ENCODE measurements at regions not wholly inside any gene's neighbourhood (a gene's known extent, or its start where the extent isn't known, plus 50 kb on each side); places are given as distances from the start of the nearest gene placed in this dataset.

DNA sequence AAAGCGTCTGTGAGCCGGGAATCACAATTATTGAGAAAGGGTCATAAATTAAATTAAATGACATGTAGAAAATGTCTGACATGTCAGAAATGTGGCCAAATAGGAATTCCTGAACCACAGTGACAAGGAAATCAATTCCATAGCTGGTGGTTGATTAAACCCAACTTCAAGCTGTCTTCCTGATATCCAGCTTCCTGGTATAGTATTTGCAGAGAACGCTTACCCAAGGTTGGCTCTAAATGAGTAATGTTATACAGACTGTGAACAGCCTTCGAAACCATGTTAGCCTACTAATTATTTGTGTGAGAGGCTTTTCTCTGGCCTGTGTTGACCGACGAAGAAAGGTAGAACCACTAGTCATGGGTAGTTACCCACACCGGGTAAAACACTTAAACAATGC is 347.2 kb downstream of the RFC3 start (continued):
- TF ChIP-seq RFX5 (IDR thresholded peaks at IDR 0.05; ENCODE audit: low read depth, low read length): no peak

DNA sequence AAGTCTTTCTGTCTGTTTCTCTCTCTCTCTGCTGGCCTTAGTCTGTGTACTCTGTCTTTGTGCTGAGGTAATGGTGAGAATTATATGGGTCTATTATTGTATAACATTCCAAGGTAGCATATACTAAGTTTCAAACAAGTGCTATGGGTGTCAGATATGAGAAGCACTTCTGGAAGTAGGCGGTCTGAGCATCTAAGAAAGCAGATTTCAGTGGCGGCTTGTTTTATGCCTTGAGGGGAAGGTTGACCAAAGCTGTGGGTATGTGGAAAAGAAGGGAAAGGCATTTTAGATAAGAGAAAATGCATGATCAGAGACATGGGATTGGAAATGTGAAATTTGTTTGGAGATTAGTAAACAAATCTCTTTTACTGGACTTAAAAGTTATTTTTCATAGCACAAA is 348.5 kb downstream of the RFC3 start:
- in situ Hi-C loops (cut with MboI; ENCODE audit: low sequenced_read_pairs) (no loop called here), intact Hi-C loops (cut with micrococcal nuclease) (no loop called here), dilution Hi-C loops (cut with HindIII; ENCODE audit: low sequenced_read_pairs, unreplicated experiment) (no loop called here)
- no TSS peak for BruUV-seq (replicated peaks)
- no peaks in the 10 kb centered on the region for H4K20me1 ChIP-seq (ENCODE audit: insufficient read depth, low read length)
- no peak for DNase-seq
- no peaks in the 10 kb centered on the region for H3K9me1 ChIP-seq (ENCODE audit: insufficient read depth, low read length)
- no peak overlapping the region for H4K5ac ChIP-seq (ENCODE audit: low read depth, low read length)
- H4K91ac ChIP-seq (ENCODE audit: insufficient read depth, low read depth, low read length): no peak overlapping the region
- H2BK5ac ChIP-seq (ENCODE audit: low read depth, low read length, poor library complexity, severe bottlenecking): no peak overlapping the region
- ChIA-PET CTCF (no interaction called here), POLR2A (ENCODE audit: unreplicated experiment) (no interaction called here)
- H3K4me2 ChIP-seq (ENCODE audit: low read depth, low read length): no peak overlapping the region
- no peak overlapping the region for H3K27ac ChIP-seq (ENCODE audit: insufficient read depth, low read length)
- H3K9me3 ChIP-seq (ENCODE audit: control insufficient read depth, insufficient read depth, low read length): no peaks in the 10 kb centered on the region
- ATAC-seq (ENCODE audit: low read depth): no peak
- H2AK9ac ChIP-seq (replicated peaks; ENCODE audit: low read depth, low read length, poor library complexity): no peak overlapping the region
- no peak overlapping the region for H3K9ac ChIP-seq (ENCODE audit: low read depth, low read length)
- TF ChIP-seq, protein P1, sequence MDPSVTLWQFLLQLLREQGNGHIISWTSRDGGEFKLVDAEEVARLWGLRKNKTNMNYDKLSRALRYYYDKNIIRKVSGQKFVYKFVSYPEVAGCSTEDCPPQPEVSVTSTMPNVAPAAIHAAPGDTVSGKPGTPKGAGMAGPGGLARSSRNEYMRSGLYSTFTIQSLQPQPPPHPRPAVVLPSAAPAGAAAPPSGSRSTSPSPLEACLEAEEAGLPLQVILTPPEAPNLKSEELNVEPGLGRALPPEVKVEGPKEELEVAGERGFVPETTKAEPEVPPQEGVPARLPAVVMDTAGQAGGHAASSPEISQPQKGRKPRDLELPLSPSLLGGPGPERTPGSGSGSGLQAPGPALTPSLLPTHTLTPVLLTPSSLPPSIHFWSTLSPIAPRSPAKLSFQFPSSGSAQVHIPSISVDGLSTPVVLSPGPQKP (IDR thresholded peaks at IDR 0.05; ENCODE audit: borderline replicate concordance, low read depth, low read length): no peak
- TF ChIP-seq MAZ (IDR thresholded peaks at IDR 0.05; ENCODE audit: borderline replicate concordance, low read depth, low read length) (no peak), SMC3 (IDR thresholded peaks at IDR 0.05; ENCODE audit: low read depth, low read length) (no peak), CEBPB (IDR thresholded peaks at IDR 0.05; ENCODE audit: low read depth, low read length) (no peak)
- H2BK15ac ChIP-seq (ENCODE audit: low read depth, low read length): no peak overlapping the region
- no peaks in the 10 kb centered on the region for H3K27me3 ChIP-seq (ENCODE audit: control insufficient read depth, insufficient read depth, low read length)
- H3K18ac ChIP-seq (ENCODE audit: low read depth, low read length): no peak overlapping the region
- WGBS, 2 experiments (ENCODE audit: extremely low coverage in 2 of 2, insufficient read length in 1 of 2): 100% methylated on average over 1 of the region's 2 CpGs; no CpG with 5 or more reads in 1 of the 2 experiments
- H3K14ac ChIP-seq (replicated peaks; ENCODE audit: low read depth, low read length): no peak overlapping the region
- peaks cover 6% of the 10 kb centered on the region; the same call in 1 of the 2 replicates for H3K4me1 ChIP-seq (ENCODE audit: control insufficient read depth, insufficient read depth, low read length)
- H3K4ac ChIP-seq (ENCODE audit: low read depth, low read length): no peak overlapping the region
- no peak overlapping the region for H3K4me3 ChIP-seq (ENCODE audit: insufficient read depth, low read depth, low read length)
- no peak overlapping the region for H2BK120ac ChIP-seq (ENCODE audit: low read depth, low read length)
- no peak overlapping the region for H2BK20ac ChIP-seq (ENCODE audit: low read depth, low read length)
- no peak overlapping the region for H3K23ac ChIP-seq (ENCODE audit: low read depth, low read length)
- no peak overlapping the region for H2AFZ ChIP-seq (replicated peaks; ENCODE audit: low read length, poor library complexity)
- H4K8ac ChIP-seq (ENCODE audit: low read depth in 2 of 2, low read length in 2 of 2): no peak overlapping the region
- H3K79me1 ChIP-seq (ENCODE audit: low read depth in 1 of 2, low read length in 2 of 2): no peaks in the 10 kb centered on the region
- no peaks in the 10 kb centered on the region for H3K36me3 ChIP-seq (ENCODE audit: control insufficient read depth, insufficient read depth, low read length)
- H3K56ac ChIP-seq (ENCODE audit: extremely low read depth, insufficient read depth, low read length): no peak overlapping the region
- no peak overlapping the region for H2AK5ac ChIP-seq (ENCODE audit: low read depth, low read length)

All from IMR-90 (cell line).